ENCODE measurements at regions not wholly inside any gene's neighbourhood (a gene's known extent, or its start where the extent isn't known, plus 50 kb on each side); places are given as distances from the start of the nearest gene placed in this dataset.

- TF ChIP-seq CTCF (IDR thresholded peaks at IDR 0.05) = no peak
- TF ChIP-seq POLR2A (IDR thresholded peaks at IDR 0.05) = no peak
- TF ChIP-seq EP300 (IDR thresholded peaks at IDR 0.05) = no peak
Measured at GRCh38 chr11:134792677-134793076, 380.6 kb upstream of the B3GAT1 start.
